Panc1 (cell line): ENCODE measurements at regions not wholly inside any gene's neighbourhood (a gene's known extent, or its start where the extent isn't known, plus 50 kb on each side); places are given as distances from the start of the nearest gene placed in this dataset.

ENCODE experiments used
- ATAC-seq: fragments of 200-7000 bp; cut with Tn5 transposase; 2 replicates; pipeline ENCODE4 v1.9.1; 2020; ENCODE audit warnings: mild to moderate bottlenecking, moderate library complexity
- BruUV-seq: library from RNA; stranded (reverse); fragments of 400-500 nt; replicated peaks from 2 replicates; lab custom pipeline; 2021; lab: Mats Ljungman, UMichigan
- CTCF ChIA-PET: fragments of 300-600 bp; sonication (Branson Sonifier 250); formaldehyde crosslinking; loops from one replicate; lab custom pipeline; 2022; ENCODE audit warnings: antibody characterized with exemption; lab: Charles Lee
- POLR2A ChIA-PET: fragments of 300-600 bp; sonication (Branson Sonifier 250); formaldehyde crosslinking; loops from one replicate; lab custom pipeline; 2022; ENCODE audit warnings: antibody characterized with exemption; lab: Charles Lee
- DNase-seq: peaks from one replicate; pipeline ENCODE4 v3.0.0-alpha.2; 2010; ENCODE audit warnings: low read depth, low spot score
- H3K27ac ChIP-seq: 2 replicates; pipeline ENCODE4 v1.5.1; 2011; ENCODE audit warnings: mild to moderate bottlenecking, low read length, inconsistent platforms
- H3K27me3 ChIP-seq: fragments of 200-500 bp; sonication (Bioruptor generic); 2 replicates; pipeline ENCODE4 v1.6.0; 2014; ENCODE audit warnings: low read length, inconsistent platforms; ENCODE audit not compliant: control insufficient read depth, insufficient read depth
- H3K36me3 ChIP-seq: fragments of 200-500 bp; sonication (Bioruptor generic); 2 replicates; pipeline ENCODE4 v1.5.1; 2014; ENCODE audit warnings: inconsistent platforms, mild to moderate bottlenecking, low read length, moderate library complexity; ENCODE audit not compliant: control insufficient read depth, insufficient read depth
- H3K4me1 ChIP-seq: 2 replicates; pipeline ENCODE4 v1.5.1; 2011; ENCODE audit warnings: inconsistent platforms, mild to moderate bottlenecking, low read length, moderate library complexity; ENCODE audit not compliant: control insufficient read depth, insufficient read depth
- H3K4me3 ChIP-seq, 2 experiments: 2 replicates each; pipeline ENCODE4 v1.5.1; 2011 to 2012; ENCODE audit warnings: low read depth in 2 of 2, low read length in 2 of 2, mild to moderate bottlenecking in 2 of 2, inconsistent platforms in 1 of 2, moderate library complexity in 1 of 2
- H3K9me3 ChIP-seq: fragments of 200-500 bp; sonication (Bioruptor generic); 2 replicates; pipeline ENCODE4 v1.5.1; 2014; ENCODE audit warnings: low read depth, mild to moderate bottlenecking, inconsistent platforms, low read length, moderate library complexity; ENCODE audit not compliant: control insufficient read depth, insufficient read depth
- CTCF ChIP-seq: fragments of 450-650 bp; IDR thresholded peaks from 2 replicates; pipeline ENCODE4 v1.5.1; 2017; ENCODE audit warnings: mild to moderate bottlenecking
- POLR2AphosphoS5 ChIP-seq: IDR thresholded peaks from 2 replicates; pipeline ENCODE4 v1.6.1; 2012; ENCODE audit warnings: mild to moderate bottlenecking, low read depth, low read length, moderate library complexity
- SIN3A ChIP-seq: IDR thresholded peaks from 2 replicates; pipeline ENCODE4 v1.6.1; 2012; ENCODE audit warnings: low read depth, mild to moderate bottlenecking, low read length, moderate library complexity, borderline replicate concordance; ENCODE audit not compliant: insufficient read depth
- TCF7L2 ChIP-seq: IDR thresholded peaks from 2 replicates; pipeline ENCODE4 v1.6.1; 2011; ENCODE audit warnings: mild to moderate bottlenecking, low read depth, low read length, inconsistent platforms
- in situ Hi-C: cut with HindIII; loops from 2 replicates; pipeline ENCODE4 v1.10.0; 2016; ENCODE audit warnings: low sequenced_read_pairs, low pct_unique_long_range_greater_than_20kb
- intact Hi-C: fragments of 100-400 bp; cut with micrococcal nuclease; formaldehyde crosslinking; loops from one replicate; pipeline ENCODE4 v1.10.0; 2022; ENCODE audit not compliant: unreplicated experiment
- TF ChIP-seq, protein P1 (sequence below), 2 experiments: IDR thresholded peaks; 2 replicates each; pipeline ENCODE4 v1.6.1; 2011 to 2012; ENCODE audit warnings: low read depth in 2 of 2, control low read depth in 1 of 2, low read length in 1 of 2, mild to moderate bottlenecking in 1 of 2, moderate library complexity in 1 of 2; ENCODE audit not compliant: insufficient read depth in 1 of 2

GRCh38 chrX:138287205-138287877 lies 424.2 kb downstream of the FGF13 start:
- no peaks in the 10 kb centered on the region for H3K36me3 ChIP-seq
- H3K4me1 ChIP-seq: no peaks in the 10 kb centered on the region
- no peak overlapping the region for H3K4me3 ChIP-seq
- H3K27ac ChIP-seq: no peak overlapping the region
- DNase-seq (no peak), ATAC-seq (no peak)
- no peaks in the 10 kb centered on the region for H3K27me3 ChIP-seq
- intact Hi-C loops: no loop called here
- POLR2A ChIA-PET: no interaction called here
- no peaks in the 10 kb centered on the region for H3K9me3 ChIP-seq
- TF ChIP-seq, protein P1, sequence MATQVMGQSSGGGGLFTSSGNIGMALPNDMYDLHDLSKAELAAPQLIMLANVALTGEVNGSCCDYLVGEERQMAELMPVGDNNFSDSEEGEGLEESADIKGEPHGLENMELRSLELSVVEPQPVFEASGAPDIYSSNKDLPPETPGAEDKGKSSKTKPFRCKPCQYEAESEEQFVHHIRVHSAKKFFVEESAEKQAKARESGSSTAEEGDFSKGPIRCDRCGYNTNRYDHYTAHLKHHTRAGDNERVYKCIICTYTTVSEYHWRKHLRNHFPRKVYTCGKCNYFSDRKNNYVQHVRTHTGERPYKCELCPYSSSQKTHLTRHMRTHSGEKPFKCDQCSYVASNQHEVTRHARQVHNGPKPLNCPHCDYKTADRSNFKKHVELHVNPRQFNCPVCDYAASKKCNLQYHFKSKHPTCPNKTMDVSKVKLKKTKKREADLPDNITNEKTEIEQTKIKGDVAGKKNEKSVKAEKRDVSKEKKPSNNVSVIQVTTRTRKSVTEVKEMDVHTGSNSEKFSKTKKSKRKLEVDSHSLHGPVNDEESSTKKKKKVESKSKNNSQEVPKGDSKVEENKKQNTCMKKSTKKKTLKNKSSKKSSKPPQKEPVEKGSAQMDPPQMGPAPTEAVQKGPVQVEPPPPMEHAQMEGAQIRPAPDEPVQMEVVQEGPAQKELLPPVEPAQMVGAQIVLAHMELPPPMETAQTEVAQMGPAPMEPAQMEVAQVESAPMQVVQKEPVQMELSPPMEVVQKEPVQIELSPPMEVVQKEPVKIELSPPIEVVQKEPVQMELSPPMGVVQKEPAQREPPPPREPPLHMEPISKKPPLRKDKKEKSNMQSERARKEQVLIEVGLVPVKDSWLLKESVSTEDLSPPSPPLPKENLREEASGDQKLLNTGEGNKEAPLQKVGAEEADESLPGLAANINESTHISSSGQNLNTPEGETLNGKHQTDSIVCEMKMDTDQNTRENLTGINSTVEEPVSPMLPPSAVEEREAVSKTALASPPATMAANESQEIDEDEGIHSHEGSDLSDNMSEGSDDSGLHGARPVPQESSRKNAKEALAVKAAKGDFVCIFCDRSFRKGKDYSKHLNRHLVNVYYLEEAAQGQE (IDR thresholded peaks at IDR 0.05; ENCODE audit: insufficient read depth in 1 of 2, low read depth in 2 of 2, low read length in 1 of 2): no peak
- no peak for TF ChIP-seq TCF7L2
- TF ChIP-seq POLR2AphosphoS5: no peak
- no peak for TF ChIP-seq SIN3A
- no TSS peak for BruUV-seq
- in situ Hi-C loops: no loop called here
- CTCF ChIA-PET: no interaction called here

DNA sequence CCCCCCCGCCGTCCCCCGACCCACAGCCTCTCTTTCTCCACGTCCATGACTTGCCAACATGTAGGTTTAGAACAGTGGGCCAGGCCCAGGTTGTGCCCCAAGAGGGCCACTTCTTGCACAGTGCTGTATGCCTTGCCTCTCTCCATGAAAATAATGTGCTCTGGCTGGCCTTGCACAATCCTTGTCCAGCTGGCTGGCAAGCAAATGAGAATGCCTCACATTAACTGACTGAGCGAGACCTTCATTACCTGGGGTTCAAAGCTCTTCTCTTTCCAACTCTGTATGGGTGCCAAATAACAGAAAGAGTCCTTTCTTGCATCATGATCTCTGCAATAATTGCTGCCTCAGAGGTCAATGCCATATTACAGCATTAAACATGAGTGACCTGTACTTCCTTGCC lies 416.6 kb downstream of the FGF13 start:
- DNase-seq (no peak), ATAC-seq (no peak)
- Histone ChIP-seq H3K27me3 (no peaks in the 10 kb centered on the region), H3K36me3 (no peaks in the 10 kb centered on the region), H3K4me1 (no peaks in the 10 kb centered on the region), H3K27ac (no peak overlapping the region), H3K9me3 (no peaks in the 10 kb centered on the region), H3K4me3 (no peak overlapping the region)
- ChIA-PET POLR2A (no interaction called here), CTCF (no interaction called here)
- no peak for TF ChIP-seq CTCF
- no peak for TF ChIP-seq TCF7L2
- no peak for TF ChIP-seq POLR2AphosphoS5
- no peak for TF ChIP-seq SIN3A
- TF ChIP-seq, protein P1 (IDR thresholded peaks at IDR 0.05; ENCODE audit: insufficient read depth in 1 of 2, low read depth in 2 of 2, low read length in 1 of 2): no peak
- intact Hi-C loops: loop anchor here (5.0 kb wide), 1 partner anchor 452 kb away; no protein-coding TSS in a partner anchor
- no TSS peak for BruUV-seq
- in situ Hi-C loops: no loop called here
